Activated naive CD8-positive, alpha-beta T cell treated with anti-CD3 and anti-CD28 coated beads, Interleukin-2, amount 50 U/mL, for 16 hours (primary cell): ENCODE measurements at regions not wholly inside any gene's neighbourhood (a gene's known extent, or its start where the extent isn't known, plus 50 kb on each side); places are given as distances from the start of the nearest gene placed in this dataset.
"Not testable (repeated sequence)": the region's sequence is repeated elsewhere in the genome, so short reads cannot be mapped to it uniquely, and the experiment has no call there.

Experiments
- DNase-seq: peaks from one replicate; pipeline ENCODE4 v3.0.0-alpha.2; 2020; ENCODE audit warnings: low read depth, low spot score

- no peak for DNase-seq
Measured at GRCh38 chr2:56510610-56511009, 326.8 kb downstream of the CCDC85A start.

GRCh38 chr2:56515399-56515798 lies 331.6 kb downstream of the CCDC85A start:
- no peak for DNase-seq

- DNase-seq: no peak
Measured at GRCh38 chr2:56519806-56520205, 336.0 kb downstream of the CCDC85A start.

GRCh38 chr2:56522605-56523089 lies 338.9 kb downstream of the CCDC85A start:
- DNase-seq: no peak

GRCh38 chr2:56523816-56524215 lies 340.0 kb downstream of the CCDC85A start:
- DNase-seq: no peak

- no peak for DNase-seq
Measured at GRCh38 chr2:56531668-56532420, 348.1 kb downstream of the CCDC85A start.

- DNase-seq: no peak
Measured at GRCh38 chr2:56534321-56534720, 350.5 kb downstream of the CCDC85A start.

GRCh38 chr2:56537756-56538155 lies 354.0 kb downstream of the CCDC85A start:
- DNase-seq: no peak

GRCh38 chr2:56539618-56540017 lies 355.8 kb downstream of the CCDC85A start:
- no peak for DNase-seq

- no peak for DNase-seq
Measured at GRCh38 chr2:56540467-56540866, 356.7 kb downstream of the CCDC85A start.

GRCh38 chr2:56540916-56541315 lies 357.1 kb downstream of the CCDC85A start:
- no peak for DNase-seq

- DNase-seq: no peak
Measured at GRCh38 chr2:56542213-56542612, 358.4 kb downstream of the CCDC85A start.

GRCh38 chr2:56565143-56565542 lies 381.4 kb downstream of the CCDC85A start:
- no peak for DNase-seq

GRCh38 chr2:56571074-56571473 lies 387.3 kb downstream of the CCDC85A start:
- DNase-seq: no peak

- DNase-seq: no peak
Measured at GRCh38 chr2:56576001-56576400, 392.2 kb downstream of the CCDC85A start.

- DNase-seq: no peak
Measured at GRCh38 chr2:56580242-56580641, 396.5 kb downstream of the CCDC85A start.

GRCh38 chr2:56582570-56582969 lies 398.8 kb downstream of the CCDC85A start:
- DNase-seq: no peak

GRCh38 chr2:56583796-56584315 lies 400.1 kb downstream of the CCDC85A start:
- no peak for DNase-seq

- DNase-seq: no peak
Measured at GRCh38 chr2:56587456-56587855, 403.7 kb downstream of the CCDC85A start.

GRCh38 chr2:56589194-56589593 lies 405.4 kb downstream of the CCDC85A start:
- DNase-seq: no peak

GRCh38 chr2:56589835-56590234 lies 406.0 kb downstream of the CCDC85A start:
- DNase-seq: no peak

GRCh38 chr2:56590611-56591010 lies 406.8 kb downstream of the CCDC85A start:
- DNase-seq: no peak

- DNase-seq: not testable (repeated sequence)
Measured at GRCh38 chr2:56606086-56606485, 422.3 kb downstream of the CCDC85A start.
